HCT116 (cell line): ENCODE measurements at regions not wholly inside any gene's neighbourhood (a gene's known extent, or its start where the extent isn't known, plus 50 kb on each side); places are given as distances from the start of the nearest gene placed in this dataset.

ENCODE experiments used
- CTCF ChIP-seq, 3 experiments: fragments of 200-600 bp in 1 of 3; sonication (generic) in 1 of 3; IDR thresholded peaks in 2 of 3; conservative IDR thresholded peaks in 1 of 3; 2 replicates each; pipeline ENCODE4 v1.5.1; 2012 to 2017; ENCODE audit warnings: low read depth in 2 of 3, low read length in 2 of 3, antibody characterized with exemption in 1 of 3, borderline replicate concordance in 1 of 3, control low read depth in 1 of 3, mild to moderate bottlenecking in 1 of 3, mixed read lengths in 1 of 3, mixed run types in 1 of 3, moderate library complexity in 1 of 3; ENCODE audit not compliant: insufficient read depth in 1 of 3
- EGR1 ChIP-seq: IDR thresholded peaks from 2 replicates; pipeline ENCODE4 v1.6.1; 2012; ENCODE audit warnings: low read depth
- EZH2 ChIP-seq: fragments of 200-600 bp; sonication (generic); IDR thresholded peaks from 2 replicates; pipeline ENCODE4 v1.6.1; 2017; ENCODE audit warnings: antibody characterized with exemption, mixed run types
- FOSL1 ChIP-seq: IDR thresholded peaks from 2 replicates; pipeline ENCODE4 v1.6.1; 2012; ENCODE audit warnings: low read depth
- POLR2A ChIP-seq: IDR thresholded peaks from 2 replicates; pipeline ENCODE4 v1.7.0; 2011; ENCODE audit warnings: borderline replicate concordance; ENCODE audit not compliant: insufficient read depth, insufficient read length; ENCODE audit errors: extremely low read depth
- SP1 ChIP-seq: IDR thresholded peaks from 2 replicates; pipeline ENCODE4 v1.6.1; 2012; ENCODE audit warnings: low read depth
- TCF7L2 ChIP-seq: IDR thresholded peaks from 2 replicates; pipeline ENCODE4 v1.7.0; 2011; ENCODE audit warnings: borderline replicate concordance, inconsistent platforms; ENCODE audit not compliant: insufficient read depth, insufficient read length; ENCODE audit errors: extremely low read depth
- ZBTB33 ChIP-seq: IDR thresholded peaks from 2 replicates; pipeline ENCODE4 v1.6.1; 2011; ENCODE audit warnings: mild to moderate bottlenecking, low read length, moderate library complexity; ENCODE audit not compliant: insufficient replicate concordance; ENCODE audit errors: extremely low read depth
- ZFX ChIP-seq: fragments of 450-650 bp; IDR thresholded peaks from 2 replicates; pipeline ENCODE4 v1.6.1; 2017

GRCh38 chr6:65786815-65787214, 79.8 kb upstream of the EYS start:
- TF ChIP-seq EGR1 (no peak), ZFX (no peak), EZH2 (no peak), FOSL1 (no peak), ZBTB33 (no peak), SP1 (no peak), CTCF (IDR thresholded peaks at IDR 0.05 in 2 of 3, conservative IDR thresholded peaks at IDR 0.05 in 1 of 3; ENCODE audit: borderline replicate concordance in 1 of 3, insufficient read depth in 1 of 3, low read depth in 2 of 3, low read length in 2 of 3) (no peak), TCF7L2 (no peak), POLR2A (no peak)
